ENCODE measurements at regions not wholly inside any gene's neighbourhood (a gene's known extent, or its start where the extent isn't known, plus 50 kb on each side); places are given as distances from the start of the nearest gene placed in this dataset.
"Not testable (repeated sequence)": the region's sequence is repeated elsewhere in the genome, so short reads cannot be mapped to it uniquely, and the experiment has no call there.

- WGBS (ENCODE audit: extremely low coverage, insufficient coverage, low lambda C conversion rate), result no CpG with 5 or more reads among the region's 1 CpG
- H3K27ac ChIP-seq (ENCODE audit: low read depth, low read length), result no peak overlapping the region
- no peaks in the 10 kb centered on the region for H3K36me3 ChIP-seq (ENCODE audit: control insufficient read depth, insufficient read depth, low read length)
- H2BK5ac ChIP-seq (ENCODE audit: low read length), result no peak overlapping the region
- no peaks in the 10 kb centered on the region for H3K27me3 ChIP-seq (ENCODE audit: insufficient read depth, low read length, poor library complexity)
- no peak overlapping the region for H3K56ac ChIP-seq (ENCODE audit: low read length)
- no peaks in the 10 kb centered on the region for H3K79me1 ChIP-seq (ENCODE audit: low read length)
- no peak overlapping the region for H3K9ac ChIP-seq (ENCODE audit: low read length)
- no peaks in the 10 kb centered on the region for H3K79me2 ChIP-seq (ENCODE audit: control insufficient read depth, insufficient read depth, low read length)
- no peak for DNase-seq
- H3K4ac ChIP-seq (ENCODE audit: low read depth, low read length), result no peak overlapping the region
- H3K23ac ChIP-seq (ENCODE audit: low read length), result no peak overlapping the region
- no peak overlapping the region for H4K8ac ChIP-seq (ENCODE audit: low read depth, low read length)
- H3K4me1 ChIP-seq (ENCODE audit: control insufficient read depth, low read depth, low read length), result no peaks in the 10 kb centered on the region
- no peak overlapping the region for H2BK15ac ChIP-seq (replicated peaks; ENCODE audit: low read depth)
- H3K4me3 ChIP-seq (ENCODE audit: low read length), result no peak overlapping the region
- H4K5ac ChIP-seq (ENCODE audit: low read length), result no peak overlapping the region
- H3K4me2 ChIP-seq (ENCODE audit: low read length), result no peak overlapping the region
- no peak overlapping the region for H2AK5ac ChIP-seq (ENCODE audit: low read length)
- no peak overlapping the region for H2BK120ac ChIP-seq (ENCODE audit: low read depth, low read length)
- no peak overlapping the region for H3K18ac ChIP-seq (ENCODE audit: low read length)
Measured at GRCh38 chr10:118892255-118892654, 137.3 kb upstream of the NANOS1 start.

GRCh38 chr10:118894891-118895290, 134.6 kb upstream of the NANOS1 start:
- not testable (repeated sequence) for H3K79me1 ChIP-seq (ENCODE audit: low read length); H3K4me2 ChIP-seq (ENCODE audit: low read length); H3K27me3 ChIP-seq (ENCODE audit: insufficient read depth, low read length, poor library complexity); H3K4me1 ChIP-seq (ENCODE audit: control insufficient read depth, low read depth, low read length); H3K9ac ChIP-seq (ENCODE audit: low read length); H3K4ac ChIP-seq (ENCODE audit: low read depth, low read length); H3K18ac ChIP-seq (ENCODE audit: low read length); H2AK5ac ChIP-seq (ENCODE audit: low read length); H3K23ac ChIP-seq (ENCODE audit: low read length); H4K5ac ChIP-seq (ENCODE audit: low read length); H3K36me3 ChIP-seq (ENCODE audit: control insufficient read depth, insufficient read depth, low read length); H3K27ac ChIP-seq (ENCODE audit: low read depth, low read length); H3K56ac ChIP-seq (ENCODE audit: low read length); DNase-seq; H2BK120ac ChIP-seq (ENCODE audit: low read depth, low read length); H4K8ac ChIP-seq (ENCODE audit: low read depth, low read length); H3K4me3 ChIP-seq (ENCODE audit: low read length); H3K79me2 ChIP-seq (ENCODE audit: control insufficient read depth, insufficient read depth, low read length); H2BK15ac ChIP-seq (replicated peaks; ENCODE audit: low read depth); H2BK5ac ChIP-seq (ENCODE audit: low read length)
- WGBS (ENCODE audit: extremely low coverage, insufficient coverage, low lambda C conversion rate), result no CpG with 5 or more reads among the region's 25 CpGs

- H3K79me2 ChIP-seq (ENCODE audit: control insufficient read depth, insufficient read depth, low read length), result no peaks in the 10 kb centered on the region
- no peak overlapping the region for H3K4ac ChIP-seq (ENCODE audit: low read depth, low read length)
- WGBS (ENCODE audit: extremely low coverage, insufficient coverage, low lambda C conversion rate), result no CpG with 5 or more reads among the region's 9 CpGs
- no peak overlapping the region for H2AK5ac ChIP-seq (ENCODE audit: low read length)
- no peak overlapping the region for H2BK120ac ChIP-seq (ENCODE audit: low read depth, low read length)
- no peaks in the 10 kb centered on the region for H3K27me3 ChIP-seq (ENCODE audit: insufficient read depth, low read length, poor library complexity)
- H3K4me3 ChIP-seq (ENCODE audit: low read length), result no peak overlapping the region
- no peak overlapping the region for H4K5ac ChIP-seq (ENCODE audit: low read length)
- H4K8ac ChIP-seq (ENCODE audit: low read depth, low read length), result no peak overlapping the region
- H3K18ac ChIP-seq (ENCODE audit: low read length), result no peak overlapping the region
- no peak overlapping the region for H3K4me2 ChIP-seq (ENCODE audit: low read length)
- no peaks in the 10 kb centered on the region for H3K79me1 ChIP-seq (ENCODE audit: low read length)
- no peak overlapping the region for H3K23ac ChIP-seq (ENCODE audit: low read length)
- no peak overlapping the region for H3K9ac ChIP-seq (ENCODE audit: low read length)
- H3K4me1 ChIP-seq (ENCODE audit: control insufficient read depth, low read depth, low read length), result no peaks in the 10 kb centered on the region
- no peak overlapping the region for H2BK15ac ChIP-seq (replicated peaks; ENCODE audit: low read depth)
- peak; percentile 9 for DNase-seq
- H3K36me3 ChIP-seq (ENCODE audit: control insufficient read depth, insufficient read depth, low read length), result no peaks in the 10 kb centered on the region
- H3K56ac ChIP-seq (ENCODE audit: low read length), result no peak overlapping the region
- H3K27ac ChIP-seq (ENCODE audit: low read depth, low read length), result no peak overlapping the region
- H2BK5ac ChIP-seq (ENCODE audit: low read length), result no peak overlapping the region
Measured at GRCh38 chr10:118900617-118901016, 128.9 kb upstream of the NANOS1 start.

GRCh38 chr10:118901380-118901779, 128.1 kb upstream of the NANOS1 start:
- no peak overlapping the region for H3K4ac ChIP-seq (ENCODE audit: low read depth, low read length)
- H3K56ac ChIP-seq (ENCODE audit: low read length), result no peak overlapping the region
- no peaks in the 10 kb centered on the region for H3K36me3 ChIP-seq (ENCODE audit: control insufficient read depth, insufficient read depth, low read length)
- no peak overlapping the region for H3K23ac ChIP-seq (ENCODE audit: low read length)
- no peak overlapping the region for H3K18ac ChIP-seq (ENCODE audit: low read length)
- no CpG with 5 or more reads among the region's 4 CpGs for WGBS (ENCODE audit: extremely low coverage, insufficient coverage, low lambda C conversion rate)
- no peak for DNase-seq
- H3K4me1 ChIP-seq (ENCODE audit: control insufficient read depth, low read depth, low read length), result no peaks in the 10 kb centered on the region
- no peak overlapping the region for H2BK120ac ChIP-seq (ENCODE audit: low read depth, low read length)
- H3K4me2 ChIP-seq (ENCODE audit: low read length), result no peak overlapping the region
- no peak overlapping the region for H2BK15ac ChIP-seq (replicated peaks; ENCODE audit: low read depth)
- H3K79me2 ChIP-seq (ENCODE audit: control insufficient read depth, insufficient read depth, low read length), result no peaks in the 10 kb centered on the region
- no peaks in the 10 kb centered on the region for H3K79me1 ChIP-seq (ENCODE audit: low read length)
- no peaks in the 10 kb centered on the region for H3K27me3 ChIP-seq (ENCODE audit: insufficient read depth, low read length, poor library complexity)
- no peak overlapping the region for H4K5ac ChIP-seq (ENCODE audit: low read length)
- H3K27ac ChIP-seq (ENCODE audit: low read depth, low read length), result no peak overlapping the region
- no peak overlapping the region for H2AK5ac ChIP-seq (ENCODE audit: low read length)
- no peak overlapping the region for H3K9ac ChIP-seq (ENCODE audit: low read length)
- H3K4me3 ChIP-seq (ENCODE audit: low read length), result no peak overlapping the region
- no peak overlapping the region for H4K8ac ChIP-seq (ENCODE audit: low read depth, low read length)
- no peak overlapping the region for H2BK5ac ChIP-seq (ENCODE audit: low read length)

- Histone ChIP-seq H3K4me2 (ENCODE audit: low read length) (no peak overlapping the region), H4K5ac (ENCODE audit: low read length) (no peak overlapping the region), H3K56ac (ENCODE audit: low read length) (no peak overlapping the region), H3K27me3 (ENCODE audit: insufficient read depth, low read length, poor library complexity) (no peaks in the 10 kb centered on the region), H3K18ac (ENCODE audit: low read length) (no peak overlapping the region), H2BK120ac (ENCODE audit: low read depth, low read length) (no peak overlapping the region), H3K4me1 (ENCODE audit: control insufficient read depth, low read depth, low read length) (no peaks in the 10 kb centered on the region), H3K79me2 (ENCODE audit: control insufficient read depth, insufficient read depth, low read length) (no peaks in the 10 kb centered on the region), H3K4me3 (ENCODE audit: low read length) (no peak overlapping the region), H2BK15ac (replicated peaks; ENCODE audit: low read depth) (no peak overlapping the region), H3K9ac (ENCODE audit: low read length) (no peak overlapping the region), H3K23ac (ENCODE audit: low read length) (no peak overlapping the region), H3K4ac (ENCODE audit: low read depth, low read length) (no peak overlapping the region), H4K8ac (ENCODE audit: low read depth, low read length) (no peak overlapping the region), H3K36me3 (ENCODE audit: control insufficient read depth, insufficient read depth, low read length) (no peaks in the 10 kb centered on the region), H3K27ac (ENCODE audit: low read depth, low read length) (no peak overlapping the region), H3K79me1 (ENCODE audit: low read length) (no peaks in the 10 kb centered on the region), H2BK5ac (ENCODE audit: low read length) (no peak overlapping the region), H2AK5ac (ENCODE audit: low read length) (no peak overlapping the region)
- no CpG with 5 or more reads among the region's 4 CpGs for WGBS (ENCODE audit: extremely low coverage, insufficient coverage, low lambda C conversion rate)
- no peak for DNase-seq
Measured at GRCh38 chr10:118901906-118902305, 127.6 kb upstream of the NANOS1 start.

GRCh38 chr10:118902656-118903055, 126.9 kb upstream of the NANOS1 start:
- H4K5ac ChIP-seq (ENCODE audit: low read length); H3K4me2 ChIP-seq (ENCODE audit: low read length); H3K56ac ChIP-seq (ENCODE audit: low read length); H3K23ac ChIP-seq (ENCODE audit: low read length); H3K79me1 ChIP-seq (ENCODE audit: low read length); DNase-seq; H2BK120ac ChIP-seq (ENCODE audit: low read depth, low read length); H3K9ac ChIP-seq (ENCODE audit: low read length); H3K36me3 ChIP-seq (ENCODE audit: control insufficient read depth, insufficient read depth, low read length); H3K4ac ChIP-seq (ENCODE audit: low read depth, low read length); H3K27ac ChIP-seq (ENCODE audit: low read depth, low read length); H2AK5ac ChIP-seq (ENCODE audit: low read length); H2BK5ac ChIP-seq (ENCODE audit: low read length); H3K4me1 ChIP-seq (ENCODE audit: control insufficient read depth, low read depth, low read length); H4K8ac ChIP-seq (ENCODE audit: low read depth, low read length); H2BK15ac ChIP-seq (replicated peaks; ENCODE audit: low read depth); H3K4me3 ChIP-seq (ENCODE audit: low read length); H3K18ac ChIP-seq (ENCODE audit: low read length); H3K79me2 ChIP-seq (ENCODE audit: control insufficient read depth, insufficient read depth, low read length); H3K27me3 ChIP-seq (ENCODE audit: insufficient read depth, low read length, poor library complexity): not testable (repeated sequence)
- WGBS (ENCODE audit: extremely low coverage, insufficient coverage, low lambda C conversion rate), result no CpG with 5 or more reads among the region's 5 CpGs

Data from mesendoderm (in vitro differentiated cells).